ENCODE measurements at regions not wholly inside any gene's neighbourhood (a gene's known extent, or its start where the extent isn't known, plus 50 kb on each side); places are given as distances from the start of the nearest gene placed in this dataset.

GRCh38 chr4:45350438-45350837 is 624.1 kb upstream of the GNPDA2 start:
- TF ChIP-seq TEAD4 (IDR thresholded peaks at IDR 0.05) (no peak), TAF1 (IDR thresholded peaks at IDR 0.05; ENCODE audit: low read depth) (no peak), CREB1 (IDR thresholded peaks at IDR 0.05; ENCODE audit: low read depth) (no peak), NFIC (IDR thresholded peaks at IDR 0.05) (no peak), REST (IDR thresholded peaks at IDR 0.05; ENCODE audit: low read depth) (no peak), FOXM1 (IDR thresholded peaks at IDR 0.05; ENCODE audit: borderline replicate concordance, low read depth) (no peak)
- TF ChIP-seq, protein P1, sequence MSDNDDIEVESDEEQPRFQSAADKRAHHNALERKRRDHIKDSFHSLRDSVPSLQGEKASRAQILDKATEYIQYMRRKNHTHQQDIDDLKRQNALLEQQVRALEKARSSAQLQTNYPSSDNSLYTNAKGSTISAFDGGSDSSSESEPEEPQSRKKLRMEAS (IDR thresholded peaks at IDR 0.05): no peak

GRCh38 chr4:45349859-45350258 is 623.5 kb upstream of the GNPDA2 start:
- no peak for TF ChIP-seq ZBTB7A (IDR thresholded peaks at IDR 0.05; ENCODE audit: low read depth)
- TF ChIP-seq YY1 (IDR thresholded peaks at IDR 0.05; ENCODE audit: low read depth): no peak
- TF ChIP-seq NFIC (IDR thresholded peaks at IDR 0.05): no peak
- TF ChIP-seq, protein P1 (IDR thresholded peaks at IDR 0.05): no peak
- TF ChIP-seq RAD21 (IDR thresholded peaks at IDR 0.05; ENCODE audit: low read depth): no peak

DNA sequence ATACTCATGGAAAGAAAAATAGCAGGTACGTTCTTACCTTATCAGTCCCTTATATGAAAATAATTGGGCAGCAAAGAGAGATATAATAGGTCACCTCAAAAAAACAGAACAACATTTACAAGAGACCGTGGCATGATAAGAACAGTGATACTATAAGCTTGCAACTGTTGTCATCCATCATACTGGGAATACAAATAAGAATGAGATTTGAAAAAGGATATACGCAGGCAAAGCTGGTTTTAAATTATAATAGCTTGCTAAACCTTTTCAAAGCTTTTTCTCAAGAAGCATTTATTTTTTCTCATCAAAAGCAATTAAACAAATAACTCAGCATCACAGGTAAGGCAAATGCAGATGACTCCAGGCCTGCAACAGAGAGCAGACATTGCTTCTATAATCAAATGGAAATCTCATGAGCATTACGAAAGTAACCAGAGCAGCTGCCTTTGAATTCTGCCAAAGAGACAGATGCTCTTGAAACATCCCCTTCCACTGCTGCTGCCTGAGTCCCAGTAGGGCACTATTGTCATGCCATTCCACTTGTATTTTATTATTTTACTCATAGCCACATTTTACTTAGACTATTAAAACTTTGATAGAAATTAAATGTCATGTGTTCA is 620.6 kb upstream of the GNPDA2 start:
- no peak for TF ChIP-seq USF1 (IDR thresholded peaks at IDR 0.05)
- TF ChIP-seq FOXM1 (IDR thresholded peaks at IDR 0.05; ENCODE audit: borderline replicate concordance, low read depth): no peak
- TF ChIP-seq, protein P1 (IDR thresholded peaks at IDR 0.05): no peak
- no peak for TF ChIP-seq REST (IDR thresholded peaks at IDR 0.05; ENCODE audit: low read depth)
- no peak for TF ChIP-seq YY1 (IDR thresholded peaks at IDR 0.05; ENCODE audit: low read depth)
- no peak for TF ChIP-seq NFIC (IDR thresholded peaks at IDR 0.05)

GRCh38 chr4:45345558-45345957 is 619.2 kb upstream of the GNPDA2 start:
- TF ChIP-seq RAD21 (IDR thresholded peaks at IDR 0.05; ENCODE audit: low read depth) (no peak), USF1 (IDR thresholded peaks at IDR 0.05) (no peak), NFIC (IDR thresholded peaks at IDR 0.05) (no peak), CEBPB (IDR thresholded peaks at IDR 0.05) (no peak), TCF12 (IDR thresholded peaks at IDR 0.05; ENCODE audit: low read depth) (no peak), EGR1 (IDR thresholded peaks at IDR 0.05) (no peak), EP300 (IDR thresholded peaks at IDR 0.05; ENCODE audit: borderline replicate concordance) (no peak), REST (IDR thresholded peaks at IDR 0.05; ENCODE audit: low read depth) (no peak), TEAD4 (IDR thresholded peaks at IDR 0.05) (no peak), TAF1 (IDR thresholded peaks at IDR 0.05; ENCODE audit: low read depth) (no peak), YY1 (IDR thresholded peaks at IDR 0.05; ENCODE audit: low read depth) (no peak), FOXM1 (IDR thresholded peaks at IDR 0.05; ENCODE audit: borderline replicate concordance, low read depth) (no peak), CREB1 (IDR thresholded peaks at IDR 0.05; ENCODE audit: low read depth) (no peak), ZBTB7A (IDR thresholded peaks at IDR 0.05; ENCODE audit: low read depth) (no peak)
- TF ChIP-seq, protein P1 (IDR thresholded peaks at IDR 0.05): no peak

Measured in Ishikawa (cell line).